B cell (primary cell): ENCODE measurements at regions not wholly inside any gene's neighbourhood (a gene's known extent, or its start where the extent isn't known, plus 50 kb on each side); places are given as distances from the start of the nearest gene placed in this dataset.

Experiments
- ATAC-seq: fragments of 200-7000 bp; cut with Tn5 transposase; one replicate; pipeline ENCODE4 v1.10.0; 2021; ENCODE audit warnings: low read depth, mild to moderate bottlenecking, moderate number of reproducible peaks, moderate library complexity
- CTCF ChIA-PET: fragments of 350-600 bp; sonication (Branson Sonifier 250); formaldehyde crosslinking; loops from one replicate; lab custom pipeline; 2021; ENCODE audit warnings: antibody characterized with exemption, inconsistent platforms; lab: Charles Lee
- POLR2A ChIA-PET: fragments of 350-600 bp; sonication (Branson Sonifier 250); formaldehyde crosslinking; loops from one replicate; lab custom pipeline; 2021; ENCODE audit warnings: antibody characterized with exemption; lab: Charles Lee
- DNase-seq: peaks from one replicate; pipeline ENCODE4 v3.0.0; 2013
- H2AFZ ChIP-seq: 2 replicates; pipeline ENCODE4 v1.6.1; 2012; ENCODE audit warnings: mild to moderate bottlenecking, low read depth, low read length; ENCODE audit not compliant: insufficient read depth, poor library complexity, severe bottlenecking
- H3K27ac ChIP-seq, 2 donors: 1 replicate in 1 of 2; 2 replicates in 1 of 2; pipeline ENCODE4 v1.5.1; 2012 to 2013; ENCODE audit warnings: low read length in 2 of 2, mild to moderate bottlenecking in 2 of 2, moderate library complexity in 1 of 2
- H3K27me3 ChIP-seq, 4 experiments: fragments of 200-600 bp in 1 of 4; sonication (generic) in 1 of 4; replicated peaks in 1 of 4; 1 replicate in 2 of 4; 2 replicates in 2 of 4; pipeline versions ENCODE4 v1.6.1 to v1.7.0; 2013 to 2016; ENCODE audit warnings: low read length in 3 of 4, mild to moderate bottlenecking in 2 of 4, mixed read lengths in 1 of 4, moderate library complexity in 1 of 4; ENCODE audit not compliant: insufficient read depth in 4 of 4, control insufficient read depth in 3 of 4; ENCODE audit errors: control extremely low read depth in 1 of 4
- H3K36me3 ChIP-seq, 2 experiments: replicated peaks in 1 of 2; 1 replicate in 1 of 2; 2 replicates in 1 of 2; pipeline versions ENCODE4 v1.6.1 to v1.7.1; 2013; ENCODE audit warnings: low read length in 1 of 2; ENCODE audit not compliant: insufficient read depth in 2 of 2, control insufficient read depth in 1 of 2; ENCODE audit errors: control extremely low read depth in 1 of 2, extremely low read depth in 1 of 2
- H3K4me1 ChIP-seq, 2 donors: fragments of 200-600 bp in 1 of 2; sonication (generic) in 1 of 2; 1 replicate in 1 of 2; 2 replicates in 1 of 2; pipeline versions ENCODE4 v1.5.1 to v1.6.1; 2013 to 2017; ENCODE audit warnings: low read length in 2 of 2; ENCODE audit not compliant: control insufficient read depth in 2 of 2, insufficient read depth in 2 of 2
- H3K4me2 ChIP-seq: replicated peaks from 2 replicates; pipeline ENCODE3; 2012; ENCODE audit warnings: mild to moderate bottlenecking, low read depth, low read length; ENCODE audit not compliant: poor library complexity, severe bottlenecking
- H3K4me3 ChIP-seq, 5 experiments: fragments of 200-600 bp in 1 of 5; sonication (generic) in 1 of 5; 1 replicate in 3 of 5; 2 replicates in 2 of 5; pipeline versions ENCODE4 v1.5.1 to v1.7.0; 2011 to 2016; ENCODE audit warnings: low read length in 4 of 5, mild to moderate bottlenecking in 4 of 5, low read depth in 2 of 5, control low read depth in 1 of 5, moderate library complexity in 1 of 5; ENCODE audit not compliant: insufficient read depth in 1 of 5; ENCODE audit errors: control extremely low read depth in 1 of 5, extremely low read depth in 1 of 5
- H3K79me2 ChIP-seq: fragments of 200-600 bp; sonication (generic); one replicate; pipeline ENCODE4 v1.6.0; 2016; ENCODE audit warnings: low read length; ENCODE audit not compliant: control insufficient read depth, insufficient read depth
- H3K9ac ChIP-seq: fragments of 200-600 bp; sonication (generic); 2 replicates; pipeline ENCODE4 v1.6.1; 2017; ENCODE audit warnings: mild to moderate bottlenecking, low read length, moderate library complexity
- H3K9me3 ChIP-seq, 3 donors: one replicate each; pipeline versions ENCODE4 v1.6.1 to v1.7.1; 2013; ENCODE audit warnings: low read length in 2 of 3; ENCODE audit not compliant: control insufficient read depth in 2 of 3, insufficient read depth in 1 of 3; ENCODE audit errors: control extremely low read depth in 1 of 3
- H4K20me1 ChIP-seq: 2 replicates; pipeline ENCODE4 v1.6.0; 2012; ENCODE audit warnings: mild to moderate bottlenecking, low read length; ENCODE audit not compliant: insufficient read depth, control insufficient read depth, poor library complexity, severe bottlenecking
- H3K27ac Mint-ChIP-seq: one replicate; pipeline ENCODE4 v1.8.0; 2021; ENCODE audit warnings: mixed read lengths
- H3K27me3 Mint-ChIP-seq: one replicate; pipeline ENCODE4 v1.8.0; 2021; ENCODE audit warnings: mixed read lengths
- H3K4me1 Mint-ChIP-seq: one replicate; pipeline ENCODE4 v1.8.0; 2021; ENCODE audit warnings: mixed read lengths
- H3K4me3 Mint-ChIP-seq: one replicate; pipeline ENCODE4 v1.8.0; 2021; ENCODE audit warnings: mixed read lengths
- H3K9me3 Mint-ChIP-seq: one replicate; pipeline ENCODE4 v1.8.0; 2022; ENCODE audit warnings: mixed read lengths; ENCODE audit not compliant: insufficient read depth
- CTCF ChIP-seq: fragments of 200-600 bp; IDR thresholded peaks from one replicate; pipeline ENCODE4 v1.8.0; 2022; ENCODE audit warnings: antibody characterized with exemption, mild to moderate bottlenecking
- EZH2 ChIP-seq: IDR thresholded peaks from 2 replicates; pipeline ENCODE4 v1.6.1; 2012; ENCODE audit warnings: borderline replicate concordance, low read depth, mild to moderate bottlenecking, moderate library complexity, low read length; ENCODE audit not compliant: insufficient read depth, poor library complexity, severe bottlenecking
- WGBS: methylation state at CpG from one replicate; pipeline ENCODE4 v1.1.5; 2013; ENCODE audit warnings: missing lambda C conversion rate; ENCODE audit not compliant: insufficient coverage; 5-methylcytosine and 5-hydroxymethylcytosine counted together
- intact Hi-C: fragments of 100-400 bp; cut with micrococcal nuclease; formaldehyde crosslinking; loops from one replicate; pipeline ENCODE4 v1.10.0; 2022

GRCh38 chr2:118774458-118775133, 72.9 kb downstream of the EN1 start:
- Mint-ChIP-seq H3K4me3 (peak overlapping the region; percentile 23), H3K9me3 (no peaks in the 10 kb centered on the region), H3K4me1 (peaks cover 3% of the 10 kb centered on the region), H3K27ac (no peak overlapping the region), H3K27me3 (peaks cover 44% of the 10 kb centered on the region)
- H3K9me3 ChIP-seq, result peaks cover 0 to 11% (median 0%) of the 10 kb centered on the region in 3 donors
- H4K20me1 ChIP-seq, result no peaks in the 10 kb centered on the region
- peak overlapping the region; percentile 49 for H2AFZ ChIP-seq
- TF ChIP-seq CTCF (no peak), EZH2 (no peak)
- no peaks in the 10 kb centered on the region for H3K36me3 ChIP-seq
- H3K4me3 ChIP-seq, result peak overlapping the region in 1 of 5 experiments; percentile 5
- POLR2A ChIA-PET, result no interaction called here
- peaks cover 3 to 35% (median 12%) of the 10 kb centered on the region in 4 experiments for H3K27me3 ChIP-seq
- intact Hi-C loops, result no loop called here
- H3K27ac ChIP-seq, result no peak overlapping the region
- DNase-seq (no peak), ATAC-seq (no peak)
- 2% methylated on average over 44 of the region's 45 CpGs for WGBS
- H3K79me2 ChIP-seq, result no peaks in the 10 kb centered on the region
- H3K4me1 ChIP-seq, result peaks cover 0 to 4% of the 10 kb centered on the region in 2 donors
- H3K9ac ChIP-seq, result no peak overlapping the region
- CTCF ChIA-PET, result no interaction called here
- peak overlapping the region; percentile 54 for H3K4me2 ChIP-seq

GRCh38 chr2:118773826-118774225, 73.6 kb downstream of the EN1 start:
- H3K4me3 Mint-ChIP-seq, result no peak overlapping the region
- CTCF ChIA-PET, result no interaction called here

More at GRCh38 chr2:118773826-118774225, 73.6 kb downstream of the EN1 start:
- H3K36me3 ChIP-seq, result no peaks in the 10 kb centered on the region
- no peak overlapping the region for H3K9ac ChIP-seq
- H3K9me3 ChIP-seq, result peaks cover 0 to 11% (median 0%) of the 10 kb centered on the region in 3 donors
- no peaks in the 10 kb centered on the region for H4K20me1 ChIP-seq
- ATAC-seq, result no peak
- H3K4me2 ChIP-seq, result no peak overlapping the region
- H3K27ac Mint-ChIP-seq, result no peak overlapping the region
- H2AFZ ChIP-seq, result no peak overlapping the region
- peaks cover 3% of the 10 kb centered on the region for H3K4me1 Mint-ChIP-seq
- 91% methylated on average over 1 of the region's 7 CpGs for WGBS
- intact Hi-C loops, result no loop called here
- no peak for TF ChIP-seq CTCF
- no peak for TF ChIP-seq EZH2
- no peak overlapping the region for H3K27ac ChIP-seq
- H3K79me2 ChIP-seq, result no peaks in the 10 kb centered on the region
- POLR2A ChIA-PET, result no interaction called here
- no peak for DNase-seq
- no peaks in the 10 kb centered on the region for H3K9me3 Mint-ChIP-seq
- peaks cover 0 to 4% of the 10 kb centered on the region in 2 donors for H3K4me1 ChIP-seq
- H3K27me3 ChIP-seq, result peaks cover 3 to 29% (median 12%) of the 10 kb centered on the region in 4 experiments
- H3K4me3 ChIP-seq, result no peak overlapping the region
- H3K27me3 Mint-ChIP-seq, result peaks cover 48% of the 10 kb centered on the region
